Calu3 (cell line): ENCODE measurements at regions not wholly inside any gene's neighbourhood (a gene's known extent, or its start where the extent isn't known, plus 50 kb on each side); places are given as distances from the start of the nearest gene placed in this dataset.

Source experiments
- BruUV-seq: library from RNA; stranded (reverse); fragments of 400-500 nt; replicated peaks from 2 replicates; lab custom pipeline; 2021; lab: Mats Ljungman, UMichigan
- CTCF ChIA-PET: fragments of 300-600 bp; sonication (Branson Sonifier 250); formaldehyde crosslinking; loops from one replicate; lab custom pipeline; 2022; ENCODE audit warnings: antibody characterized with exemption; lab: Charles Lee
- DNase-seq: peaks from one replicate; pipeline ENCODE4 v3.0.0; 2022
- H3K27ac Mint-ChIP-seq: one replicate; pipeline ENCODE4 v1.8.0; 2022; ENCODE audit warnings: mixed read lengths; ENCODE audit not compliant: unreplicated experiment
- H3K27me3 Mint-ChIP-seq: one replicate; pipeline ENCODE4 v1.8.0; 2022; ENCODE audit warnings: mixed read lengths; ENCODE audit not compliant: unreplicated experiment
- H3K36me3 Mint-ChIP-seq: one replicate; pipeline ENCODE4 v1.8.0; 2022; ENCODE audit warnings: mild to moderate bottlenecking, moderate library complexity, mixed read lengths; ENCODE audit not compliant: insufficient read depth, unreplicated experiment
- H3K4me1 Mint-ChIP-seq: one replicate; pipeline ENCODE4 v1.8.0; 2022; ENCODE audit warnings: mild to moderate bottlenecking, low read depth, mixed read lengths; ENCODE audit not compliant: unreplicated experiment
- H3K4me3 Mint-ChIP-seq: one replicate; pipeline ENCODE4 v1.8.0; 2022; ENCODE audit warnings: mild to moderate bottlenecking, low read depth, moderate library complexity, mixed read lengths; ENCODE audit not compliant: unreplicated experiment
- H3K9me3 Mint-ChIP-seq: one replicate; pipeline ENCODE4 v1.8.0; 2022; ENCODE audit warnings: low read depth, mixed read lengths; ENCODE audit not compliant: unreplicated experiment
- CTCF ChIP-seq: fragments of 200-600 bp; IDR thresholded peaks from one replicate; pipeline ENCODE4 v1.8.0; 2022; ENCODE audit warnings: antibody characterized with exemption; ENCODE audit not compliant: unreplicated experiment
- intact Hi-C: fragments of 100-400 bp; cut with micrococcal nuclease; formaldehyde crosslinking; loops from one replicate; pipeline ENCODE4 v1.10.0; 2022; ENCODE audit not compliant: unreplicated experiment

GRCh38 chr4:181661090-181661489, 582.1 kb upstream of the TENM3 start:
- CTCF ChIA-PET = no interaction called here
- intact Hi-C loops = no loop called here
- no peaks in the 10 kb centered on the region for H3K36me3 Mint-ChIP-seq
- H3K9me3 Mint-ChIP-seq = no peaks in the 10 kb centered on the region
- TF ChIP-seq CTCF = no peak
- peak overlapping the region; percentile 33 for H3K27ac Mint-ChIP-seq
- H3K4me1 Mint-ChIP-seq = no peaks in the 10 kb centered on the region
- no peak overlapping the region for H3K4me3 Mint-ChIP-seq
- DNase-seq = no peak
- no TSS peak for BruUV-seq
- H3K27me3 Mint-ChIP-seq = no peaks in the 10 kb centered on the region

DNA sequence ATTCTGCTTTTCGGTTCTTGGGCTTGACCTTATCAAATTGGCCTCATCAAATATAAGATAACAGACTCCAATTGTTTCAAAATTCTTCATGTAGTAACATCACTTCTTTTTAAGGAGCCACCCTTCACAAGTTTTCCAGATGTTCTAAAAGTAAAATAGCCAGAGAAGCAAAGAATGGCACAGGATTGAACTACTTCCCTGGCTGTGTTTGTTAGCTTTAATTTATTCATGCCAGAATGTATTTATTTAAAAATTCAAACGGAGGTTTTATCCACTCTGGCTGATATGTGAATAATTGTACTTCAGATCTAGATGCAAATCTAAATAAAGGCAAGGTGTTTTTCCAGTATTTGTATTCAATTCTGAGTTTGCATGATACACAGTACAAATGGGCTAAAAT, 581.3 kb upstream of the TENM3 start:
- H3K4me3 Mint-ChIP-seq = no peak overlapping the region
- no peaks in the 10 kb centered on the region for H3K4me1 Mint-ChIP-seq
- H3K27ac Mint-ChIP-seq = peak overlapping the region; percentile 33
- CTCF ChIA-PET = no interaction called here
- no peak for DNase-seq
- intact Hi-C loops = no loop called here
- no TSS peak for BruUV-seq
- H3K36me3 Mint-ChIP-seq = no peaks in the 10 kb centered on the region
- no peaks in the 10 kb centered on the region for H3K27me3 Mint-ChIP-seq
- no peak for TF ChIP-seq CTCF
- no peaks in the 10 kb centered on the region for H3K9me3 Mint-ChIP-seq

DNA sequence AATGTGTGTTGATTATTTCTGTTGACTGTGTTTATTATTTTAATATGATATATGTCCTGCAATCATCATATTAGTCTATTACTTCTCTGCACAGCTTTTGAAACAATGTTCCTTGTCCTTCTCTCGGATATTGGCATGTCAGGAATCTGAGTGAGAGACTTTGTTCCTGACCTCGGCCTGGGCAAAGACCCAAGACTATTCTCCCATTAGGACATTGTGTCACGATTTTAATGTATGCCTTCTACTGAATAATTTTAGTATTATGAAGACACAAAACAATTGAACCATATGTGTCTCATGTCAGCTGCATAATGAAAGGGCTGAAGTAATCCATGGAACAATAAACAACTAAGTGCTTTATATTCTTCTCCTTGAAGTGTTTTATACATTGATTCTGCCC, 580.8 kb upstream of the TENM3 start:
- Mint-ChIP-seq H3K27me3 (no peaks in the 10 kb centered on the region), H3K27ac (no peak overlapping the region), H3K36me3 (no peaks in the 10 kb centered on the region), H3K4me3 (no peak overlapping the region), H3K9me3 (peaks cover 2% of the 10 kb centered on the region), H3K4me1 (no peaks in the 10 kb centered on the region)
- CTCF ChIA-PET = no interaction called here
- TF ChIP-seq CTCF = no peak
- no TSS peak for BruUV-seq
- intact Hi-C loops = no loop called here
- no peak for DNase-seq

DNA sequence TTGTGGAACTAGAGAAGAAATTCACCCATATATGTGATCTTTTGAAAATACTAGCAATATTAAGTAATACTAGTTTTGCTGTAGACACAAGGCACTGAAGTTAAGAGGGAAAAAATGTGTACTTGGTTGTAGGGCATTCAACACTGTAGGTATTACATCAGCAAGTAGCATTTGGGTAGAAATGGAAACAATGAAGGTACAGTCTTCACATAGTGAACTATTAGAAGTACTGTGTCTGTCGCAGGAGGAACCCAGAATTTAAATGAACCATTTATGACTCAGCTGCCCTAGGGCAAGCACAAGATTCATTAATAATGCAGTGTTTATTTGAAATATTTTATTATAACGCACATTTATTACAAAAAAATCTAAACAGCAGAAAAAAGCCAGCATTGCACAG, 572.7 kb upstream of the TENM3 start:
- TF ChIP-seq CTCF = no peak
- no peak overlapping the region for H3K27ac Mint-ChIP-seq
- H3K4me1 Mint-ChIP-seq = peaks cover 8% of the 10 kb centered on the region
- H3K4me3 Mint-ChIP-seq = no peak overlapping the region
- no peak for DNase-seq
- CTCF ChIA-PET = no interaction called here
- no peaks in the 10 kb centered on the region for H3K36me3 Mint-ChIP-seq
- H3K27me3 Mint-ChIP-seq = no peaks in the 10 kb centered on the region
- no TSS peak for BruUV-seq
- H3K9me3 Mint-ChIP-seq = peaks cover 4% of the 10 kb centered on the region
- intact Hi-C loops = no loop called here
